ENCODE measurements at regions not wholly inside any gene's neighbourhood (a gene's known extent, or its start where the extent isn't known, plus 50 kb on each side); places are given as distances from the start of the nearest gene placed in this dataset.

GRCh38 chr10:93223336-93223735, 149.6 kb downstream of the CYP26A1 start:
- WGBS (ENCODE audit: low lambda C conversion rate), result 20% methylated on average over 3 of the region's 3 CpGs
- ChIA-PET CTCF (no interaction called here), POLR2A (no interaction called here)
- H3K9me3 ChIP-seq, result no peaks in the 10 kb centered on the region
- H3K9me2 ChIP-seq, result no peaks in the 10 kb centered on the region
- H4K20me1 ChIP-seq (ENCODE audit: insufficient read depth), result no peaks in the 10 kb centered on the region
- peaks cover 0 to 6% of the 10 kb centered on the region in 2 experiments; a peak in 1 of 4 replicates for H3K4me1 ChIP-seq (ENCODE audit: control insufficient read depth in 1 of 2, insufficient read depth in 2 of 2, low read depth in 1 of 2, low read length in 1 of 2)
- H3K4me2 ChIP-seq, result no peak overlapping the region
- H3K9ac ChIP-seq, result no peak overlapping the region
- H3K4me3 ChIP-seq (ENCODE audit: low read depth in 2 of 2, low read length in 1 of 2), result no peak overlapping the region
- no peaks in the 10 kb centered on the region for H3K79me2 ChIP-seq (ENCODE audit: insufficient read depth)
- H3F3A ChIP-seq (replicated peaks; ENCODE audit: insufficient read depth), result no peaks in the 10 kb centered on the region
- TF ChIP-seq EZH2phosphoT487 (IDR thresholded peaks at IDR 0.05; ENCODE audit: borderline replicate concordance, low read depth), result no peak
- TF ChIP-seq ELF1 (IDR thresholded peaks at IDR 0.05), result no peak
- TF ChIP-seq RAD21 (IDR thresholded peaks at IDR 0.05; ENCODE audit: low read length), result no peak
- TF ChIP-seq FOSL2 (IDR thresholded peaks at IDR 0.05; ENCODE audit: borderline replicate concordance, low read depth), result no peak
- TF ChIP-seq CHD2 (IDR thresholded peaks at IDR 0.05; ENCODE audit: low read length, partially characterized antibody), result no peak
- no peak for TF ChIP-seq REST (IDR thresholded peaks at IDR 0.05; ENCODE audit: low read depth, low read length)
- no peak for TF ChIP-seq SMC3 (IDR thresholded peaks at IDR 0.05; ENCODE audit: low read depth, low read length)
- no peak for TF ChIP-seq RXRA (IDR thresholded peaks at IDR 0.05; ENCODE audit: borderline replicate concordance, low read depth)
- TF ChIP-seq YY1 (IDR thresholded peaks at IDR 0.05; ENCODE audit: low read depth), result no peak
- TF ChIP-seq GATA2 (CRISPR knock-in tag; IDR thresholded peaks at IDR 0.05), result no peak
- no peak for TF ChIP-seq GABPA (IDR thresholded peaks at IDR 0.05; ENCODE audit: low read depth)
- no peak for TF ChIP-seq POLR2AphosphoS5 (IDR thresholded peaks at IDR 0.05; ENCODE audit: low read depth, low read length)
- no peak for TF ChIP-seq FOXJ3 (CRISPR knock-in tag; IDR thresholded peaks at IDR 0.05)
- no peak for TF ChIP-seq USF1 (IDR thresholded peaks at IDR 0.05; ENCODE audit: borderline replicate concordance, low read depth)
- no peak for TF ChIP-seq IRF3 (IDR thresholded peaks at IDR 0.05; ENCODE audit: low read depth, low read length)
- no peak for TF ChIP-seq RFX5 (IDR thresholded peaks at IDR 0.05; ENCODE audit: low read length)
- H3K27ac ChIP-seq (ENCODE audit: low read depth in 2 of 2, low read length in 1 of 2), result no peak overlapping the region
- H2AFZ ChIP-seq (ENCODE audit: low read depth), result no peak overlapping the region
- no peaks in the 10 kb centered on the region for H3K27me3 ChIP-seq (ENCODE audit: insufficient read depth)
- H3K36me3 ChIP-seq (replicated peaks in 1 of 2; ENCODE audit: control insufficient read depth in 1 of 2, insufficient read depth in 2 of 2, low read length in 1 of 2), result no peaks in the 10 kb centered on the region
- DNase-seq, result no peak
